ENCODE measurements at regions not wholly inside any gene's neighbourhood (a gene's known extent, or its start where the extent isn't known, plus 50 kb on each side); places are given as distances from the start of the nearest gene placed in this dataset.

GRCh38 chr17:10999484-10999883 lies 161.6 kb upstream of the PIRT start:
- Histone ChIP-seq H3K4me2 (no peak overlapping the region), H3K79me2 (ENCODE audit: insufficient read depth, low read depth) (no peaks in the 10 kb centered on the region), H3K27ac (no peak overlapping the region), H3K36me3 (ENCODE audit: insufficient read depth) (no peaks in the 10 kb centered on the region), H3K27me3 (ENCODE audit: insufficient read depth, low read depth) (no peaks in the 10 kb centered on the region), H3K4me1 (ENCODE audit: low read depth, poor library complexity, severe bottlenecking) (no peaks in the 10 kb centered on the region), H4K20me1 (ENCODE audit: insufficient read depth) (no peaks in the 10 kb centered on the region), H3K4me3 (IDR thresholded peaks at IDR 0.05; ENCODE audit: insufficient read depth, low read depth, low read length) (no peak overlapping the region), H2AFZ (ENCODE audit: low read depth) (no peak overlapping the region), H3K9ac (no peak overlapping the region)
- no peak for TF ChIP-seq CTCF (conservative IDR thresholded peaks at IDR 0.05; ENCODE audit: low read depth, low read length)

- no peaks in the 10 kb centered on the region for H3K27me3 ChIP-seq (ENCODE audit: insufficient read depth, low read depth)
- no peaks in the 10 kb centered on the region for H3K4me1 ChIP-seq (ENCODE audit: low read depth, poor library complexity, severe bottlenecking)
- H3K36me3 ChIP-seq (ENCODE audit: insufficient read depth) = no peaks in the 10 kb centered on the region
- no peaks in the 10 kb centered on the region for H4K20me1 ChIP-seq (ENCODE audit: insufficient read depth)
- H3K4me3 ChIP-seq (IDR thresholded peaks at IDR 0.05; ENCODE audit: insufficient read depth, low read depth, low read length) = no peak overlapping the region
- no peak overlapping the region for H3K4me2 ChIP-seq
- H3K79me2 ChIP-seq (ENCODE audit: insufficient read depth, low read depth) = no peaks in the 10 kb centered on the region
- H2AFZ ChIP-seq (ENCODE audit: low read depth) = no peak overlapping the region
- no peak for TF ChIP-seq CTCF (conservative IDR thresholded peaks at IDR 0.05; ENCODE audit: low read depth, low read length)
- no peak overlapping the region for H3K9ac ChIP-seq
- H3K27ac ChIP-seq = no peak overlapping the region
Measured at GRCh38 chr17:10993126-10993525, 155.2 kb upstream of the PIRT start.

DNA sequence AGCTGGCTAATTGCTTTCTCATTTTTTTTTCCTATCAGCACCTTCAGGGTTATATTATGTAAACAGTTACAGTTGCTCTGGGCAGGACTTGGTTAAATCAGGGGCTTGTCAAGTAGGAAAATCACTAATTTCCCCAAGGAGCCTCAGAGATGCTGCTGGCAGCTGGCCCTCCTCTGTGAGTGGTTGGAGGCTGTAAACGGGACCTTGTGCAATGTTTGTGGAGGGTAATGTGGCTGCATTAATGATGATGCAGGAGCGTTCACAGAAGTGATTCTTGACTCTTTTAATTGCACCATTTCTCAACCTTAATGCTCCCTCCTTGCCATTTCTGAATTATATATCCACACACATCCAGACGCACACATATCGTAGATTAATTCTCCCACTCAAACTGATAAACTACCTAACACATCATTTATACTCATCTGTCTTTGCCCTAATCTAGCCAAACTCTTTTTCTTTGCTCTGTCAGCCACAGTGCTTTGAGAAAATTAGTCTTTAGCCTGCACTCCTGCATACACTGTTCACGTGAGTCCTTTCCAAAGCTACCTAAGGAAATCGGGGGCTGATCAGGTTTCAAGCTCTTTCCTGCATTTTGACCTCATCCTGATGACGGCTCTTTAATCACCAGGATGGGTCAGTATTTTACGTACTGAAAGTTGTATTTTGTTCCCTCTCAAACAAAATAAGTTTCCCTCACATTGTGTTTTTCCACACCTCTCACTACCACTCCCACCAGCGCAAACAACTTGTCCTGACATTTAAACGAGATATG lies 154.4 kb upstream of the PIRT start:
- Histone ChIP-seq H3K27me3 (ENCODE audit: insufficient read depth, low read depth) (no peaks in the 10 kb centered on the region), H4K20me1 (ENCODE audit: insufficient read depth) (no peaks in the 10 kb centered on the region), H3K4me2 (no peak overlapping the region), H3K4me1 (ENCODE audit: low read depth, poor library complexity, severe bottlenecking) (no peaks in the 10 kb centered on the region), H3K9ac (no peak overlapping the region), H3K36me3 (ENCODE audit: insufficient read depth) (no peaks in the 10 kb centered on the region), H2AFZ (ENCODE audit: low read depth) (no peak overlapping the region), H3K27ac (no peak overlapping the region), H3K4me3 (IDR thresholded peaks at IDR 0.05; ENCODE audit: insufficient read depth, low read depth, low read length) (no peak overlapping the region), H3K79me2 (ENCODE audit: insufficient read depth, low read depth) (no peaks in the 10 kb centered on the region)
- TF ChIP-seq CTCF (conservative IDR thresholded peaks at IDR 0.05; ENCODE audit: low read depth, low read length) = no peak

- H3K4me2 ChIP-seq = no peak overlapping the region
- no peaks in the 10 kb centered on the region for H3K79me2 ChIP-seq (ENCODE audit: insufficient read depth, low read depth)
- no peaks in the 10 kb centered on the region for H3K36me3 ChIP-seq (ENCODE audit: insufficient read depth)
- H3K27ac ChIP-seq = no peak overlapping the region
- no peaks in the 10 kb centered on the region for H3K27me3 ChIP-seq (ENCODE audit: insufficient read depth, low read depth)
- no peak overlapping the region for H2AFZ ChIP-seq (ENCODE audit: low read depth)
- no peak for TF ChIP-seq CTCF (conservative IDR thresholded peaks at IDR 0.05; ENCODE audit: low read depth, low read length)
- no peak overlapping the region for H3K4me3 ChIP-seq (IDR thresholded peaks at IDR 0.05; ENCODE audit: insufficient read depth, low read depth, low read length)
- H4K20me1 ChIP-seq (ENCODE audit: insufficient read depth) = no peaks in the 10 kb centered on the region
- no peaks in the 10 kb centered on the region for H3K4me1 ChIP-seq (ENCODE audit: low read depth, poor library complexity, severe bottlenecking)
- no peak overlapping the region for H3K9ac ChIP-seq
Measured at GRCh38 chr17:10987786-10988185, 149.9 kb upstream of the PIRT start.

Data from KMS-11 (cell line).